K562 (cell line): ENCODE measurements at regions not wholly inside any gene's neighbourhood (a gene's known extent, or its start where the extent isn't known, plus 50 kb on each side); places are given as distances from the start of the nearest gene placed in this dataset.

ENCODE experiments used
- ATAC-seq: fragments of 200-7000 bp; cut with Tn5 transposase; 3 replicates; pipeline ENCODE4 v1.9.1; 2020; ENCODE audit warnings: moderate library complexity
- BruUV-seq: library from RNA; stranded (reverse); fragments of 400-500 nt; replicated peaks from 2 replicates; lab custom pipeline; 2021; lab: Mats Ljungman, UMichigan
- CTCF ChIA-PET: fragments of 300-600 bp; formaldehyde crosslinking; extraction: SDS; loops from one replicate; lab custom pipeline; 2021; ENCODE audit warnings: low intra/inter-chr PET ratio; lab: Yijun Ruan, JAX
- POLR2A ChIA-PET: fragments of 300-600, 350-650 bp; sonication (Branson Sonifier 250); formaldehyde crosslinking; extraction: SDS; loops from one replicate; lab custom pipeline; 2021; ENCODE audit warnings: antibody characterized with exemption, inconsistent platforms; lab: Yijun Ruan, JAX
- DNase-seq, 4 experiments: peaks; one replicate each; pipeline versions ENCODE4 v3.0.0 to v3.0.0-alpha.2; 2011 to 2018; ENCODE audit warnings: low spot score in 3 of 4, mixed read lengths in 3 of 4; ENCODE audit errors: extremely low read depth in 1 of 4
- FAIRE-seq: peaks from 2 replicates; lab custom pipeline; 2011; peaks lifted over from hg19 to GRCh38; lab: Jason Lieb, UNC
- H2AFZ ChIP-seq: 2 replicates; pipeline ENCODE4 v1.6.0; 2011; ENCODE audit warnings: low read depth, low read length, control low read depth, inconsistent platforms
- H3K27ac ChIP-seq: fragments of 200-600 bp; 3 replicates; pipeline ENCODE4 v1.8.0; 2011; ENCODE audit warnings: low read depth, mild to moderate bottlenecking, control low read depth, inconsistent platforms, low read length, moderate library complexity, mixed read lengths; ENCODE audit errors: extremely low read depth
- H3K27me3 ChIP-seq, 2 experiments: fragments of 300-600 bp in 1 of 2; 2 replicates in 1 of 2; 3 replicates in 1 of 2; pipeline versions ENCODE4 v1.6.0 to v1.8.0; 2011; ENCODE audit warnings: inconsistent platforms in 2 of 2, low read length in 2 of 2, mild to moderate bottlenecking in 1 of 2, mixed read lengths in 1 of 2, moderate library complexity in 1 of 2; ENCODE audit not compliant: control insufficient read depth in 2 of 2, insufficient read depth in 2 of 2
- H3K36me3 ChIP-seq: fragments of 300-600 bp; 3 replicates; pipeline ENCODE4 v1.8.0; 2011; ENCODE audit warnings: mild to moderate bottlenecking, low read length, inconsistent platforms; ENCODE audit not compliant: control insufficient read depth, insufficient read depth
- H3K4me1 ChIP-seq, 2 experiments: fragments of 200-600 bp in 1 of 2; replicated peaks in 1 of 2; 2 replicates in 1 of 2; 3 replicates in 1 of 2; pipeline versions ENCODE4 v1.5.1 to v1.8.0; 2011; ENCODE audit warnings: inconsistent platforms in 2 of 2, low read length in 2 of 2, mild to moderate bottlenecking in 1 of 2, mixed read lengths in 1 of 2, moderate library complexity in 1 of 2; ENCODE audit not compliant: control insufficient read depth in 2 of 2, insufficient read depth in 2 of 2
- H3K4me2 ChIP-seq: 2 replicates; pipeline ENCODE4 v1.6.1; 2011; ENCODE audit warnings: low read length, control low read depth, inconsistent platforms, mixed read lengths; ENCODE audit not compliant: insufficient read depth
- H3K4me3 ChIP-seq: fragments of 200-600 bp; sonication (generic), shearing (Covaris generic); 2 replicates; pipeline ENCODE4 v1.5.1; 2016; ENCODE audit warnings: control low read depth, inconsistent platforms
- H3K79me2 ChIP-seq: fragments of 200-600 bp; 3 replicates; pipeline ENCODE4 v1.8.0; 2011; ENCODE audit warnings: low read length, inconsistent platforms; ENCODE audit not compliant: control insufficient read depth, insufficient read depth
- H3K9ac ChIP-seq, 2 experiments: 2 replicates each; pipeline versions ENCODE4 v1.6.0 to v1.6.1; 2011; ENCODE audit warnings: low read depth in 2 of 2, low read length in 2 of 2, control low read depth in 1 of 2, inconsistent platforms in 1 of 2, mild to moderate bottlenecking in 1 of 2, mixed read lengths in 1 of 2; ENCODE audit not compliant: insufficient read depth in 1 of 2
- H3K9me1 ChIP-seq: one replicate; pipeline ENCODE4 v1.6.0; 2011; ENCODE audit warnings: inconsistent platforms, mild to moderate bottlenecking, low read length, moderate library complexity; ENCODE audit not compliant: control insufficient read depth, insufficient read depth
- H3K9me3 ChIP-seq: replicated peaks from 2 replicates; pipeline ENCODE4 v1.5.1; 2011; ENCODE audit warnings: low read depth, low read length, inconsistent platforms; ENCODE audit not compliant: control insufficient read depth, insufficient read depth
- H4K20me1 ChIP-seq: replicated peaks from 2 replicates; pipeline ENCODE4 v1.6.1; 2011; ENCODE audit warnings: low read length, inconsistent platforms, mixed read lengths; ENCODE audit not compliant: control insufficient read depth, insufficient read depth
- BMI1 ChIP-seq: fragments of 150-350 bp; IDR thresholded peaks from 2 replicates; pipeline ENCODE4 v1.6.1; 2014; ENCODE audit warnings: low read length
- FUS ChIP-seq: fragments of 200-400 bp; formaldehyde crosslinking; optimal IDR thresholded peaks from 2 replicates; pipeline ENCODE3; 2017; ENCODE audit warnings: low read depth, low read length
- MCM3 ChIP-seq: fragments of 450-650 bp; IDR thresholded peaks from 2 replicates; pipeline ENCODE4 v1.6.1; 2016
- MED1 ChIP-seq: sonication (generic); formaldehyde crosslinking; IDR thresholded peaks from 2 replicates; pipeline ENCODE4 v1.8.1; 2023; ENCODE audit warnings: missing genetic modification reagents, borderline replicate concordance
- ZKSCAN8 ChIP-seq: fragments of 200-800 bp; sonication (Bioruptor generic); IDR thresholded peaks from 2 replicates; pipeline ENCODE4 v1.6.1; 2016; ENCODE audit warnings: missing genetic modification characterization, missing compliant biosample characterization
- WGBS: fragments of 100-300 bp; shearing (Covaris generic); methylation state at CpG from one replicate; pipeline ENCODE4 v1.1.6; 2016; ENCODE audit warnings: low coverage, mixed read lengths; ENCODE audit not compliant: insufficient coverage; ENCODE audit errors: missing lambda C conversion rate; 5-methylcytosine and 5-hydroxymethylcytosine counted together
- in situ Hi-C: fragments of 300-500 bp; cut with MboI; formaldehyde crosslinking; loops from 4 replicates; pipeline ENCODE4 v1.15.0; 2018; ENCODE audit warnings: inconsistent platforms, mixed read lengths
- intact Hi-C: fragments of 100-400 bp; cut with micrococcal nuclease; formaldehyde crosslinking; loops from 2 replicates; pipeline ENCODE4 v1.14.2; 2022
- TF ChIP-seq, protein P1 (sequence below): sonication (generic); formaldehyde crosslinking; IDR thresholded peaks from 2 replicates; pipeline ENCODE4 v1.8.0; 2022; ENCODE audit warnings: mild to moderate bottlenecking, low read depth, missing genetic modification reagents
- TF ChIP-seq, protein P2 (sequence below): conservative IDR thresholded peaks from 2 replicates; pipeline ENCODE4 v1.6.1; 2011; ENCODE audit warnings: low read depth, mild to moderate bottlenecking, low read length; ENCODE audit not compliant: control insufficient read depth
- TF ChIP-seq, protein P3 (sequence below): fragments of 450-650 bp; conservative IDR thresholded peaks from 2 replicates; pipeline ENCODE4 v1.6.1; 2016; ENCODE audit warnings: missing genetic modification characterization, low read depth, mild to moderate bottlenecking, control low read depth, missing compliant biosample characterization
- TF ChIP-seq, protein P4 (sequence below), 2 experiments: fragments of 450-650 bp in 1 of 2; IDR thresholded peaks; 2 replicates each; pipeline ENCODE4 v1.6.1; 2011 to 2017; ENCODE audit warnings: low read depth in 2 of 2, antibody characterized with exemption in 1 of 2, borderline replicate concordance in 1 of 2, low read length in 1 of 2, mild to moderate bottlenecking in 1 of 2, mixed read lengths in 1 of 2; ENCODE audit not compliant: control insufficient read depth in 1 of 2

DNA sequence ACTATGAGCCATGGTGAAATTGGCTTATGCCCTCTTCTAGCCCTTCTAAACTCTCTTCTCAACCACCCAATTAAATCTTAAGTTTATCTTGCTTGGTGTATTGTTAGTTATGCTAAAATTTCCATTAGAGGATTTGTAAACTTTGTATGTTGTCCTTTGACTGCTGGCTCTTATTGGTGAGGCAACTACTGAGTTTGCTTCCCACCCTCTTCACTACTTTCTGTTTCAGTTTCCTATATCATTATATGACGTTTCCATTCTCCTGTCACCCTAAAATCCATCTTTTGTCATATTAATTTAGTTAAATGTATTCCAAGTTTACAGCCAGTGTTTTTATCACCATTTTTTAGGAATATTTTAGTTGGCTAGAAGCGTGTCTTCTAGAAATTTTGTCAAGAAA, 80.9 kb upstream of the VWC2 start:
- in situ Hi-C loops, result no loop called here
- Histone ChIP-seq H4K20me1 (no peaks in the 10 kb centered on the region), H3K4me3 (no peak overlapping the region), H3K9me1 (no peaks in the 10 kb centered on the region), H3K36me3 (no peaks in the 10 kb centered on the region), H3K9ac (no peak overlapping the region), H2AFZ (no peak overlapping the region), H3K79me2 (no peaks in the 10 kb centered on the region), H3K27ac (no peak overlapping the region), H3K27me3 (no peaks in the 10 kb centered on the region), H3K9me3 (no peaks in the 10 kb centered on the region; the same call in 1 of the 2 replicates), H3K4me1 (no peaks in the 10 kb centered on the region), H3K4me2 (no peak overlapping the region)
- intact Hi-C loops, result no loop called here
- ATAC-seq (no peak), DNase-seq (no peak), FAIRE-seq (no peak)
- WGBS, result 4% methylated on average over 2 of the region's 2 CpGs
- TF ChIP-seq MCM3, result no peak
- TF ChIP-seq, protein P1, sequence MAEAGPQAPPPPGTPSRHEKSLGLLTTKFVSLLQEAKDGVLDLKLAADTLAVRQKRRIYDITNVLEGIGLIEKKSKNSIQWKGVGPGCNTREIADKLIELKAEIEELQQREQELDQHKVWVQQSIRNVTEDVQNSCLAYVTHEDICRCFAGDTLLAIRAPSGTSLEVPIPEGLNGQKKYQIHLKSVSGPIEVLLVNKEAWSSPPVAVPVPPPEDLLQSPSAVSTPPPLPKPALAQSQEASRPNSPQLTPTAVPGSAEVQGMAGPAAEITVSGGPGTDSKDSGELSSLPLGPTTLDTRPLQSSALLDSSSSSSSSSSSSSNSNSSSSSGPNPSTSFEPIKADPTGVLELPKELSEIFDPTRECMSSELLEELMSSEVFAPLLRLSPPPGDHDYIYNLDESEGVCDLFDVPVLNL (CRISPR knock-in tag), result no peak
- TF ChIP-seq, protein P2, sequence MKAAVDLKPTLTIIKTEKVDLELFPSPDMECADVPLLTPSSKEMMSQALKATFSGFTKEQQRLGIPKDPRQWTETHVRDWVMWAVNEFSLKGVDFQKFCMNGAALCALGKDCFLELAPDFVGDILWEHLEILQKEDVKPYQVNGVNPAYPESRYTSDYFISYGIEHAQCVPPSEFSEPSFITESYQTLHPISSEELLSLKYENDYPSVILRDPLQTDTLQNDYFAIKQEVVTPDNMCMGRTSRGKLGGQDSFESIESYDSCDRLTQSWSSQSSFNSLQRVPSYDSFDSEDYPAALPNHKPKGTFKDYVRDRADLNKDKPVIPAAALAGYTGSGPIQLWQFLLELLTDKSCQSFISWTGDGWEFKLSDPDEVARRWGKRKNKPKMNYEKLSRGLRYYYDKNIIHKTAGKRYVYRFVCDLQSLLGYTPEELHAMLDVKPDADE, result no peak
- no peak for TF ChIP-seq ZKSCAN8 (CRISPR knock-in tag)
- TF ChIP-seq, protein P3, sequence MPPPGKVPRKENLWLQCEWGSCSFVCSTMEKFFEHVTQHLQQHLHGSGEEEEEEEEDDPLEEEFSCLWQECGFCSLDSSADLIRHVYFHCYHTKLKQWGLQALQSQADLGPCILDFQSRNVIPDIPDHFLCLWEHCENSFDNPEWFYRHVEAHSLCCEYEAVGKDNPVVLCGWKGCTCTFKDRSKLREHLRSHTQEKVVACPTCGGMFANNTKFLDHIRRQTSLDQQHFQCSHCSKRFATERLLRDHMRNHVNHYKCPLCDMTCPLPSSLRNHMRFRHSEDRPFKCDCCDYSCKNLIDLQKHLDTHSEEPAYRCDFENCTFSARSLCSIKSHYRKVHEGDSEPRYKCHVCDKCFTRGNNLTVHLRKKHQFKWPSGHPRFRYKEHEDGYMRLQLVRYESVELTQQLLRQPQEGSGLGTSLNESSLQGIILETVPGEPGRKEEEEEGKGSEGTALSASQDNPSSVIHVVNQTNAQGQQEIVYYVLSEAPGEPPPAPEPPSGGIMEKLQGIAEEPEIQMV, result no peak
- TF ChIP-seq MED1, result no peak
- TF ChIP-seq FUS, result no peak
- no peak for TF ChIP-seq BMI1
- TF ChIP-seq, protein P4, sequence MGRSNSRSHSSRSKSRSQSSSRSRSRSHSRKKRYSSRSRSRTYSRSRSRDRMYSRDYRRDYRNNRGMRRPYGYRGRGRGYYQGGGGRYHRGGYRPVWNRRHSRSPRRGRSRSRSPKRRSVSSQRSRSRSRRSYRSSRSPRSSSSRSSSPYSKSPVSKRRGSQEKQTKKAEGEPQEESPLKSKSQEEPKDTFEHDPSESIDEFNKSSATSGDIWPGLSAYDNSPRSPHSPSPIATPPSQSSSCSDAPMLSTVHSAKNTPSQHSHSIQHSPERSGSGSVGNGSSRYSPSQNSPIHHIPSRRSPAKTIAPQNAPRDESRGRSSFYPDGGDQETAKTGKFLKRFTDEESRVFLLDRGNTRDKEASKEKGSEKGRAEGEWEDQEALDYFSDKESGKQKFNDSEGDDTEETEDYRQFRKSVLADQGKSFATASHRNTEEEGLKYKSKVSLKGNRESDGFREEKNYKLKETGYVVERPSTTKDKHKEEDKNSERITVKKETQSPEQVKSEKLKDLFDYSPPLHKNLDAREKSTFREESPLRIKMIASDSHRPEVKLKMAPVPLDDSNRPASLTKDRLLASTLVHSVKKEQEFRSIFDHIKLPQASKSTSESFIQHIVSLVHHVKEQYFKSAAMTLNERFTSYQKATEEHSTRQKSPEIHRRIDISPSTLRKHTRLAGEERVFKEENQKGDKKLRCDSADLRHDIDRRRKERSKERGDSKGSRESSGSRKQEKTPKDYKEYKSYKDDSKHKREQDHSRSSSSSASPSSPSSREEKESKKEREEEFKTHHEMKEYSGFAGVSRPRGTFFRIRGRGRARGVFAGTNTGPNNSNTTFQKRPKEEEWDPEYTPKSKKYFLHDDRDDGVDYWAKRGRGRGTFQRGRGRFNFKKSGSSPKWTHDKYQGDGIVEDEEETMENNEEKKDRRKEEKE (IDR thresholded peaks at IDR 0.05; ENCODE audit: borderline replicate concordance in 1 of 2, control insufficient read depth in 1 of 2, low read depth in 2 of 2, low read length in 1 of 2), result no peak
- ChIA-PET POLR2A (no interaction called here), CTCF (no interaction called here)
- BruUV-seq, result no TSS peak
